ENCODE measurements at regions not wholly inside any gene's neighbourhood (a gene's known extent, or its start where the extent isn't known, plus 50 kb on each side); places are given as distances from the start of the nearest gene placed in this dataset.

- H3K27me3 Mint-ChIP-seq (ENCODE audit: low read depth), result peaks cover 43% of the 10 kb centered on the region
- TF ChIP-seq JAZF1 (CRISPR knock-in tag; IDR thresholded peaks at IDR 0.05), result no peak
- TF ChIP-seq ZNF121 (CRISPR knock-in tag; IDR thresholded peaks at IDR 0.05), result no peak
- TF ChIP-seq, protein P1, sequence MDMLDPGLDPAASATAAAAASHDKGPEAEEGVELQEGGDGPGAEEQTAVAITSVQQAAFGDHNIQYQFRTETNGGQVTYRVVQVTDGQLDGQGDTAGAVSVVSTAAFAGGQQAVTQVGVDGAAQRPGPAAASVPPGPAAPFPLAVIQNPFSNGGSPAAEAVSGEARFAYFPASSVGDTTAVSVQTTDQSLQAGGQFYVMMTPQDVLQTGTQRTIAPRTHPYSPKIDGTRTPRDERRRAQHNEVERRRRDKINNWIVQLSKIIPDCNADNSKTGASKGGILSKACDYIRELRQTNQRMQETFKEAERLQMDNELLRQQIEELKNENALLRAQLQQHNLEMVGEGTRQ (CRISPR knock-in tag; IDR thresholded peaks at IDR 0.05), result no peak
- TF ChIP-seq SP1 (CRISPR knock-in tag; conservative IDR thresholded peaks at IDR 0.05), result no peak
- no peak for TF ChIP-seq CREB1 (CRISPR knock-in tag; IDR thresholded peaks at IDR 0.05)
- TF ChIP-seq, protein P2, sequence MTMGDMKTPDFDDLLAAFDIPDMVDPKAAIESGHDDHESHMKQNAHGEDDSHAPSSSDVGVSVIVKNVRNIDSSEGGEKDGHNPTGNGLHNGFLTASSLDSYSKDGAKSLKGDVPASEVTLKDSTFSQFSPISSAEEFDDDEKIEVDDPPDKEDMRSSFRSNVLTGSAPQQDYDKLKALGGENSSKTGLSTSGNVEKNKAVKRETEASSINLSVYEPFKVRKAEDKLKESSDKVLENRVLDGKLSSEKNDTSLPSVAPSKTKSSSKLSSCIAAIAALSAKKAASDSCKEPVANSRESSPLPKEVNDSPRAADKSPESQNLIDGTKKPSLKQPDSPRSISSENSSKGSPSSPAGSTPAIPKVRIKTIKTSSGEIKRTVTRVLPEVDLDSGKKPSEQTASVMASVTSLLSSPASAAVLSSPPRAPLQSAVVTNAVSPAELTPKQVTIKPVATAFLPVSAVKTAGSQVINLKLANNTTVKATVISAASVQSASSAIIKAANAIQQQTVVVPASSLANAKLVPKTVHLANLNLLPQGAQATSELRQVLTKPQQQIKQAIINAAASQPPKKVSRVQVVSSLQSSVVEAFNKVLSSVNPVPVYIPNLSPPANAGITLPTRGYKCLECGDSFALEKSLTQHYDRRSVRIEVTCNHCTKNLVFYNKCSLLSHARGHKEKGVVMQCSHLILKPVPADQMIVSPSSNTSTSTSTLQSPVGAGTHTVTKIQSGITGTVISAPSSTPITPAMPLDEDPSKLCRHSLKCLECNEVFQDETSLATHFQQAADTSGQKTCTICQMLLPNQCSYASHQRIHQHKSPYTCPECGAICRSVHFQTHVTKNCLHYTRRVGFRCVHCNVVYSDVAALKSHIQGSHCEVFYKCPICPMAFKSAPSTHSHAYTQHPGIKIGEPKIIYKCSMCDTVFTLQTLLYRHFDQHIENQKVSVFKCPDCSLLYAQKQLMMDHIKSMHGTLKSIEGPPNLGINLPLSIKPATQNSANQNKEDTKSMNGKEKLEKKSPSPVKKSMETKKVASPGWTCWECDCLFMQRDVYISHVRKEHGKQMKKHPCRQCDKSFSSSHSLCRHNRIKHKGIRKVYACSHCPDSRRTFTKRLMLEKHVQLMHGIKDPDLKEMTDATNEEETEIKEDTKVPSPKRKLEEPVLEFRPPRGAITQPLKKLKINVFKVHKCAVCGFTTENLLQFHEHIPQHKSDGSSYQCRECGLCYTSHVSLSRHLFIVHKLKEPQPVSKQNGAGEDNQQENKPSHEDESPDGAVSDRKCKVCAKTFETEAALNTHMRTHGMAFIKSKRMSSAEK (CRISPR knock-in tag; IDR thresholded peaks at IDR 0.05; ENCODE audit: borderline replicate concordance), result no peak
- no peak for TF ChIP-seq ZNF317 (CRISPR knock-in tag; IDR thresholded peaks at IDR 0.05; ENCODE audit: borderline replicate concordance, low read depth)
- TF ChIP-seq, protein P3, sequence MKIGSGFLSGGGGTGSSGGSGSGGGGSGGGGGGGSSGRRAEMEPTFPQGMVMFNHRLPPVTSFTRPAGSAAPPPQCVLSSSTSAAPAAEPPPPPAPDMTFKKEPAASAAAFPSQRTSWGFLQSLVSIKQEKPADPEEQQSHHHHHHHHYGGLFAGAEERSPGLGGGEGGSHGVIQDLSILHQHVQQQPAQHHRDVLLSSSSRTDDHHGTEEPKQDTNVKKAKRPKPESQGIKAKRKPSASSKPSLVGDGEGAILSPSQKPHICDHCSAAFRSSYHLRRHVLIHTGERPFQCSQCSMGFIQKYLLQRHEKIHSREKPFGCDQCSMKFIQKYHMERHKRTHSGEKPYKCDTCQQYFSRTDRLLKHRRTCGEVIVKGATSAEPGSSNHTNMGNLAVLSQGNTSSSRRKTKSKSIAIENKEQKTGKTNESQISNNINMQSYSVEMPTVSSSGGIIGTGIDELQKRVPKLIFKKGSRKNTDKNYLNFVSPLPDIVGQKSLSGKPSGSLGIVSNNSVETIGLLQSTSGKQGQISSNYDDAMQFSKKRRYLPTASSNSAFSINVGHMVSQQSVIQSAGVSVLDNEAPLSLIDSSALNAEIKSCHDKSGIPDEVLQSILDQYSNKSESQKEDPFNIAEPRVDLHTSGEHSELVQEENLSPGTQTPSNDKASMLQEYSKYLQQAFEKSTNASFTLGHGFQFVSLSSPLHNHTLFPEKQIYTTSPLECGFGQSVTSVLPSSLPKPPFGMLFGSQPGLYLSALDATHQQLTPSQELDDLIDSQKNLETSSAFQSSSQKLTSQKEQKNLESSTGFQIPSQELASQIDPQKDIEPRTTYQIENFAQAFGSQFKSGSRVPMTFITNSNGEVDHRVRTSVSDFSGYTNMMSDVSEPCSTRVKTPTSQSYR (CRISPR knock-in tag; IDR thresholded peaks at IDR 0.05), result no peak
- TF ChIP-seq, protein P4, sequence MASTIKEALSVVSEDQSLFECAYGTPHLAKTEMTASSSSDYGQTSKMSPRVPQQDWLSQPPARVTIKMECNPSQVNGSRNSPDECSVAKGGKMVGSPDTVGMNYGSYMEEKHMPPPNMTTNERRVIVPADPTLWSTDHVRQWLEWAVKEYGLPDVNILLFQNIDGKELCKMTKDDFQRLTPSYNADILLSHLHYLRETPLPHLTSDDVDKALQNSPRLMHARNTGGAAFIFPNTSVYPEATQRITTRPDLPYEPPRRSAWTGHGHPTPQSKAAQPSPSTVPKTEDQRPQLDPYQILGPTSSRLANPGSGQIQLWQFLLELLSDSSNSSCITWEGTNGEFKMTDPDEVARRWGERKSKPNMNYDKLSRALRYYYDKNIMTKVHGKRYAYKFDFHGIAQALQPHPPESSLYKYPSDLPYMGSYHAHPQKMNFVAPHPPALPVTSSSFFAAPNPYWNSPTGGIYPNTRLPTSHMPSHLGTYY (CRISPR knock-in tag; IDR thresholded peaks at IDR 0.05), result no peak
- no peak for TF ChIP-seq HMGA2 (CRISPR knock-in tag; IDR thresholded peaks at IDR 0.05)
- no peak for TF ChIP-seq GRHL2 (CRISPR knock-in tag; IDR thresholded peaks at IDR 0.05; ENCODE audit: insufficient replicate concordance, severe bottlenecking)
- no peak for ATAC-seq
- ChIA-PET POLR2A (no interaction called here), CTCF (no interaction called here)
- peaks cover 4% of the 10 kb centered on the region for H3K36me3 Mint-ChIP-seq
- peaks cover 31% of the 10 kb centered on the region for H3K4me1 Mint-ChIP-seq
- DNase-seq (ENCODE audit: low spot score), result no peak
- H3K9me3 Mint-ChIP-seq, result peaks cover 6% of the 10 kb centered on the region
- no peak overlapping the region for H3K27ac Mint-ChIP-seq
- no peak overlapping the region for H3K4me3 Mint-ChIP-seq
Observed at GRCh38 chr6:12459945-12460661, 169.9 kb downstream of the EDN1 start.

DNA sequence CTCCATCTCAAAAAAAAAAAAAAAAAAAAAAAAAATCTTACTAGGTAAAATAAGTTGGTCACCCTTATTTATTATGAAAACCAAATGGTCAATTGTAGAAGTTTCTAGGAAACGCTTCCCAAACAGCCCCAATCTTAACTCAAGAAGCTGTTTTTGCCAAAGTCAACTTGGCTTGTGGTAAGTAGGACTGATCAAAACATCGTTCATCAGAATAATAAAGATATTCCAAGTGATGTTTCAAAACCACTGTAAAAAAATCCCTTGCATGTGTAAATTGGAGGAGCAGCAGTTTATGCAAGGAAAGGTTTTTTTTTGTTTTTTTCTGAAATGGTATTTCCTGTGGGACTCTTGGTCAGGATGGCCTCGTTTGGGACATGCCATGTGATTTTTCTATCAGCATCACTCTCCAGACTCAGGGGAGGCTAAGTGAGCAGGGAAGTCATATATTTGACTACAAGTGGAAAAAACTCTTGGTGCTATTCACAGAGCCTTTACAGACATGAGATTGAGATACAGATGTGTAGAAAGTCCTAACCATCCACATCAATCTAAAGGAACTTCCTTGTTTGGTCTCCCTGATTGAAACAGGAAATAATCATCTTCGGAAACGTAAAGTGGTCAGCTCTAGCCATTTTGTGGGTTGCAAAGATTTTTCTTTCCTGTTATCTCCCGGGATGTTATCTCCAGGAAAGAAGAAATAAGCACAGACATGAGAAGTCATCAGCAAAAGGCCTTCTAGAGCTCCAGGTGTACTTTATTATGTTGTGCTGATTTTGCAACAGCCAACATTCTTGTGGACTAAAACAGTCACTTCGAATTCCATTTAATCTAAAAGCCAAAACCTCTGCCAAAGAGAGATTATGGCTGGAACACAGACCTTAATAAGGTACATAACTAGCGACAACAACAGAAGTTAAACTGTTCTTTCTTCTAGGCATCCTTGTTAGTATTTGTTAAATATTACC lies 177.8 kb downstream of the EDN1 start:
- Mint-ChIP-seq H3K27ac (no peak overlapping the region), H3K27me3 (ENCODE audit: low read depth) (no peaks in the 10 kb centered on the region), H3K9me3 (peaks cover 8% of the 10 kb centered on the region; the same call in 1 of the 2 replicates), H3K4me3 (no peak overlapping the region), H3K4me1 (peaks cover 21% of the 10 kb centered on the region), H3K36me3 (no peaks in the 10 kb centered on the region)
- ATAC-seq, result no peak
- ChIA-PET CTCF (interaction anchor here (0.6 to 1.4 kb wide), 3 partner anchors 14 to 929 kb away, joined by 3 to 4 read pairs (median 3); no protein-coding TSS in a partner anchor), POLR2A (no interaction called here)
- DNase-seq (ENCODE audit: low spot score), result no peak
- TF ChIP-seq JUN (CRISPR knock-in tag; IDR thresholded peaks at IDR 0.05), result no peak
- TF ChIP-seq, protein P1 (CRISPR knock-in tag; IDR thresholded peaks at IDR 0.05), result no peak
- no peak for TF ChIP-seq PRDM15 (CRISPR knock-in tag; IDR thresholded peaks at IDR 0.05)
- TF ChIP-seq, protein P5, sequence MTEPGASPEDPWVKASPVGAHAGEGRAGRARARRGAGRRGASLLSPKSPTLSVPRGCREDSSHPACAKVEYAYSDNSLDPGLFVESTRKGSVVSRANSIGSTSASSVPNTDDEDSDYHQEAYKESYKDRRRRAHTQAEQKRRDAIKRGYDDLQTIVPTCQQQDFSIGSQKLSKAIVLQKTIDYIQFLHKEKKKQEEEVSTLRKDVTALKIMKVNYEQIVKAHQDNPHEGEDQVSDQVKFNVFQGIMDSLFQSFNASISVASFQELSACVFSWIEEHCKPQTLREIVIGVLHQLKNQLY (CRISPR knock-in tag; IDR thresholded peaks at IDR 0.05), result no peak
- no peak for TF ChIP-seq OVOL2 (CRISPR knock-in tag; IDR thresholded peaks at IDR 0.05; ENCODE audit: borderline replicate concordance)
- TF ChIP-seq ZNF671 (CRISPR knock-in tag; IDR thresholded peaks at IDR 0.05), result no peak
- TF ChIP-seq ZNF423 (CRISPR knock-in tag; IDR thresholded peaks at IDR 0.05), result no peak
- no peak for TF ChIP-seq GRHL2 (CRISPR knock-in tag; IDR thresholded peaks at IDR 0.05; ENCODE audit: insufficient replicate concordance, severe bottlenecking)
